ENCODE measurements at regions not wholly inside any gene's neighbourhood (a gene's known extent, or its start where the extent isn't known, plus 50 kb on each side); places are given as distances from the start of the nearest gene placed in this dataset.

- H3K36me3 Mint-ChIP-seq (ENCODE audit: low read depth), result no peaks in the 10 kb centered on the region
- POLR2A ChIA-PET, result no interaction called here
- no peak overlapping the region for H3K27ac Mint-ChIP-seq
- no peak overlapping the region for H3K4me3 Mint-ChIP-seq
- no peaks in the 10 kb centered on the region for H3K4me1 Mint-ChIP-seq (ENCODE audit: low read depth)
- DNase-seq (no peak), ATAC-seq (no peak)
- CTCF ChIA-PET, result no interaction called here
- no peaks in the 10 kb centered on the region for H3K9me3 Mint-ChIP-seq (ENCODE audit: insufficient read depth)
- H3K27me3 Mint-ChIP-seq (ENCODE audit: low read depth), result peaks cover 4% of the 10 kb centered on the region
Observed at GRCh38 chr15:88985547-88986393, 72.6 kb upstream of the MFGE8 start.

GRCh38 chr15:88986949-88987590 lies 73.9 kb upstream of the MFGE8 start:
- Mint-ChIP-seq H3K36me3 (ENCODE audit: low read depth) (no peaks in the 10 kb centered on the region), H3K4me3 (no peak overlapping the region), H3K27ac (no peak overlapping the region), H3K27me3 (ENCODE audit: low read depth) (peaks cover 4% of the 10 kb centered on the region), H3K4me1 (ENCODE audit: low read depth) (no peaks in the 10 kb centered on the region), H3K9me3 (ENCODE audit: insufficient read depth) (no peaks in the 10 kb centered on the region)
- ChIA-PET CTCF (no interaction called here), POLR2A (no interaction called here)
- DNase-seq, result no peak
- no peak for ATAC-seq

GRCh38 chr15:88987591-88987933 lies 74.4 kb upstream of the MFGE8 start:
- ATAC-seq (no peak), DNase-seq (no peak)
- H3K36me3 Mint-ChIP-seq (ENCODE audit: low read depth), result no peaks in the 10 kb centered on the region
- H3K27me3 Mint-ChIP-seq (ENCODE audit: low read depth), result peaks cover 4% of the 10 kb centered on the region
- POLR2A ChIA-PET, result no interaction called here
- CTCF ChIA-PET, result no interaction called here
- no peaks in the 10 kb centered on the region for H3K9me3 Mint-ChIP-seq (ENCODE audit: insufficient read depth)
- no peak overlapping the region for H3K27ac Mint-ChIP-seq
- no peaks in the 10 kb centered on the region for H3K4me1 Mint-ChIP-seq (ENCODE audit: low read depth)
- no peak overlapping the region for H3K4me3 Mint-ChIP-seq

- ATAC-seq (no peak), DNase-seq (no peak)
- H3K9me3 Mint-ChIP-seq (ENCODE audit: insufficient read depth), result no peaks in the 10 kb centered on the region
- H3K4me3 Mint-ChIP-seq, result no peak overlapping the region
- no peak overlapping the region for H3K27ac Mint-ChIP-seq
- POLR2A ChIA-PET, result no interaction called here
- no peaks in the 10 kb centered on the region for H3K36me3 Mint-ChIP-seq (ENCODE audit: low read depth)
- CTCF ChIA-PET, result interaction anchor here (0.7 kb wide), 1 partner anchor 109 kb away, joined by 3 read pairs; no protein-coding TSS in a partner anchor
- no peaks in the 10 kb centered on the region for H3K4me1 Mint-ChIP-seq (ENCODE audit: low read depth)
- H3K27me3 Mint-ChIP-seq (ENCODE audit: low read depth), result peaks cover 4% of the 10 kb centered on the region
Observed at GRCh38 chr15:88987934-88988671, 74.9 kb upstream of the MFGE8 start.

GRCh38 chr15:88989578-88989977 lies 76.4 kb upstream of the MFGE8 start:
- ChIA-PET POLR2A (no interaction called here), CTCF (interaction anchor here (1.1 kb wide), 1 partner anchor 67 kb away, joined by 3 read pairs; no protein-coding TSS in a partner anchor)
- Mint-ChIP-seq H3K4me3 (no peak overlapping the region), H3K27ac (no peak overlapping the region), H3K4me1 (ENCODE audit: low read depth) (no peaks in the 10 kb centered on the region), H3K27me3 (ENCODE audit: low read depth) (peaks cover 4% of the 10 kb centered on the region), H3K36me3 (ENCODE audit: low read depth) (no peaks in the 10 kb centered on the region), H3K9me3 (ENCODE audit: insufficient read depth) (no peaks in the 10 kb centered on the region)
- DNase-seq, result no peak
- ATAC-seq, result no peak

GRCh38 chr15:88990185-88990679 lies 77.1 kb upstream of the MFGE8 start:
- ChIA-PET POLR2A (no interaction called here), CTCF (interaction anchor here (1.1 kb wide), 1 partner anchor 67 kb away, joined by 3 read pairs; no protein-coding TSS in a partner anchor)
- DNase-seq (no peak), ATAC-seq (no peak)
- Mint-ChIP-seq H3K4me1 (ENCODE audit: low read depth) (no peaks in the 10 kb centered on the region), H3K27me3 (ENCODE audit: low read depth) (peaks cover 4% of the 10 kb centered on the region), H3K27ac (no peak overlapping the region), H3K4me3 (no peak overlapping the region), H3K36me3 (ENCODE audit: low read depth) (no peaks in the 10 kb centered on the region), H3K9me3 (ENCODE audit: insufficient read depth) (no peaks in the 10 kb centered on the region)

- ATAC-seq, result no peak
- Mint-ChIP-seq H3K27me3 (ENCODE audit: low read depth) (peaks cover 4% of the 10 kb centered on the region), H3K4me3 (no peak overlapping the region), H3K4me1 (ENCODE audit: low read depth) (no peaks in the 10 kb centered on the region), H3K9me3 (ENCODE audit: insufficient read depth) (no peaks in the 10 kb centered on the region), H3K27ac (no peak overlapping the region), H3K36me3 (ENCODE audit: low read depth) (no peaks in the 10 kb centered on the region)
- no peak for DNase-seq
- POLR2A ChIA-PET, result no interaction called here
- CTCF ChIA-PET, result no interaction called here
Observed at GRCh38 chr15:88992216-88992615, 79.0 kb upstream of the MFGE8 start.

GRCh38 chr15:88992912-88993376 lies 79.8 kb upstream of the MFGE8 start:
- ATAC-seq, result no peak
- H3K27me3 Mint-ChIP-seq (ENCODE audit: low read depth), result peaks cover 4% of the 10 kb centered on the region
- DNase-seq, result no peak
- ChIA-PET POLR2A (no interaction called here), CTCF (no interaction called here)
- H3K36me3 Mint-ChIP-seq (ENCODE audit: low read depth), result no peaks in the 10 kb centered on the region
- H3K27ac Mint-ChIP-seq, result no peak overlapping the region
- no peaks in the 10 kb centered on the region for H3K4me1 Mint-ChIP-seq (ENCODE audit: low read depth)
- H3K4me3 Mint-ChIP-seq, result no peak overlapping the region
- no peaks in the 10 kb centered on the region for H3K9me3 Mint-ChIP-seq (ENCODE audit: insufficient read depth)

- DNase-seq (no peak), ATAC-seq (no peak)
- Mint-ChIP-seq H3K9me3 (ENCODE audit: insufficient read depth) (no peaks in the 10 kb centered on the region), H3K27ac (no peak overlapping the region), H3K36me3 (ENCODE audit: low read depth) (no peaks in the 10 kb centered on the region), H3K4me1 (ENCODE audit: low read depth) (no peaks in the 10 kb centered on the region), H3K4me3 (no peak overlapping the region), H3K27me3 (ENCODE audit: low read depth) (peaks cover 6% of the 10 kb centered on the region)
- ChIA-PET POLR2A (no interaction called here), CTCF (interaction anchor here (1.3 kb wide), 1 partner anchor 89 kb away, joined by 5 read pairs; no protein-coding TSS in a partner anchor)
Observed at GRCh38 chr15:88993662-88994061, 80.5 kb upstream of the MFGE8 start.

GRCh38 chr15:88994286-88994685 lies 81.1 kb upstream of the MFGE8 start:
- Mint-ChIP-seq H3K4me1 (ENCODE audit: low read depth) (no peaks in the 10 kb centered on the region), H3K27me3 (ENCODE audit: low read depth) (peaks cover 7% of the 10 kb centered on the region), H3K9me3 (ENCODE audit: insufficient read depth) (no peaks in the 10 kb centered on the region), H3K36me3 (ENCODE audit: low read depth) (no peaks in the 10 kb centered on the region), H3K4me3 (no peak overlapping the region), H3K27ac (no peak overlapping the region)
- CTCF ChIA-PET, result interaction anchor here (1.3 kb wide), 1 partner anchor 89 kb away, joined by 5 read pairs; no protein-coding TSS in a partner anchor
- ATAC-seq (no peak), DNase-seq (no peak)
- POLR2A ChIA-PET, result no interaction called here

- POLR2A ChIA-PET, result no interaction called here
- no peaks in the 10 kb centered on the region for H3K9me3 Mint-ChIP-seq (ENCODE audit: insufficient read depth)
- ATAC-seq (no peak), DNase-seq (no peak)
- no peaks in the 10 kb centered on the region for H3K36me3 Mint-ChIP-seq (ENCODE audit: low read depth)
- H3K4me3 Mint-ChIP-seq, result no peak overlapping the region
- CTCF ChIA-PET, result interaction anchor here (0.7 kb wide), 1 partner anchor 91 kb away, joined by 4 read pairs; no protein-coding TSS in a partner anchor
- H3K27ac Mint-ChIP-seq, result no peak overlapping the region
- H3K27me3 Mint-ChIP-seq (ENCODE audit: low read depth), result peaks cover 2% of the 10 kb centered on the region
- H3K4me1 Mint-ChIP-seq (ENCODE audit: low read depth), result no peaks in the 10 kb centered on the region
Observed at GRCh38 chr15:88995449-88995848, 82.3 kb upstream of the MFGE8 start.

- no peaks in the 10 kb centered on the region for H3K36me3 Mint-ChIP-seq (ENCODE audit: low read depth)
- POLR2A ChIA-PET, result no interaction called here
- H3K4me1 Mint-ChIP-seq (ENCODE audit: low read depth), result peaks cover 5% of the 10 kb centered on the region
- peaks cover 5% of the 10 kb centered on the region for H3K27me3 Mint-ChIP-seq (ENCODE audit: low read depth)
- DNase-seq (no peak), ATAC-seq (no peak)
- CTCF ChIA-PET, result interaction anchor here (1.9 kb wide), 1 partner anchor 93 kb away, joined by 6 read pairs; no protein-coding TSS in a partner anchor
- no peak overlapping the region for H3K27ac Mint-ChIP-seq
- H3K4me3 Mint-ChIP-seq, result no peak overlapping the region
- no peaks in the 10 kb centered on the region for H3K9me3 Mint-ChIP-seq (ENCODE audit: insufficient read depth)
Observed at GRCh38 chr15:88997531-88997930, 84.4 kb upstream of the MFGE8 start.
